ENCODE measurements at regions not wholly inside any gene's neighbourhood (a gene's known extent, or its start where the extent isn't known, plus 50 kb on each side); places are given as distances from the start of the nearest gene placed in this dataset.
"Not testable (repeated sequence)": the region's sequence is repeated elsewhere in the genome, so short reads cannot be mapped to it uniquely, and the experiment has no call there.

DNA sequence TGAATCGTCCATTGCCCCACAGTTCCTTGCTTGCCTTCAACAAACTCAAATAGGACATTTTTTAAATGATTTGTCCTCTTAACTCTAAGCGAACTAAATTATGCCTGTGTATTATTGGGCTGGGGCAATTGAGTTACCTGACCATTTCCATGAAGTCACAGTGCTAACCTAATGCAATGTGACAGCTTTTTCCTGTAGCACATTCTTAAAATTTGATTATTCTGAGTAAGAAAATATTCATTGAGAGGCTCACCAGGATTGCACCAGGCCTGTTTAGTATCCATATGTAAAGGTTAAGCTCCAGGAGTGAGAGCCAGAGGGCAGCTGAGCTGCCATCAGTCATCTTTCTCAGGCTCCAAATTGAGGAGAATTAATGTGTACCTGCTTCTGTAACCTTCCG is 90.9 kb downstream of the GPR65 start:
- Histone ChIP-seq H3K27me3 (ENCODE audit: insufficient read depth, poor library complexity, severe bottlenecking) (no peaks in the 10 kb centered on the region), H3K4me3 (replicated peaks; ENCODE audit: insufficient read depth, low read length) (no peak overlapping the region), H3K27ac (replicated peaks) (no peak overlapping the region)
- TF ChIP-seq POLR2AphosphoS5 (IDR thresholded peaks at IDR 0.05; ENCODE audit: low read depth), result no peak
- TF ChIP-seq GABPA (IDR thresholded peaks at IDR 0.05; ENCODE audit: low read depth), result no peak
- TF ChIP-seq, protein P1, sequence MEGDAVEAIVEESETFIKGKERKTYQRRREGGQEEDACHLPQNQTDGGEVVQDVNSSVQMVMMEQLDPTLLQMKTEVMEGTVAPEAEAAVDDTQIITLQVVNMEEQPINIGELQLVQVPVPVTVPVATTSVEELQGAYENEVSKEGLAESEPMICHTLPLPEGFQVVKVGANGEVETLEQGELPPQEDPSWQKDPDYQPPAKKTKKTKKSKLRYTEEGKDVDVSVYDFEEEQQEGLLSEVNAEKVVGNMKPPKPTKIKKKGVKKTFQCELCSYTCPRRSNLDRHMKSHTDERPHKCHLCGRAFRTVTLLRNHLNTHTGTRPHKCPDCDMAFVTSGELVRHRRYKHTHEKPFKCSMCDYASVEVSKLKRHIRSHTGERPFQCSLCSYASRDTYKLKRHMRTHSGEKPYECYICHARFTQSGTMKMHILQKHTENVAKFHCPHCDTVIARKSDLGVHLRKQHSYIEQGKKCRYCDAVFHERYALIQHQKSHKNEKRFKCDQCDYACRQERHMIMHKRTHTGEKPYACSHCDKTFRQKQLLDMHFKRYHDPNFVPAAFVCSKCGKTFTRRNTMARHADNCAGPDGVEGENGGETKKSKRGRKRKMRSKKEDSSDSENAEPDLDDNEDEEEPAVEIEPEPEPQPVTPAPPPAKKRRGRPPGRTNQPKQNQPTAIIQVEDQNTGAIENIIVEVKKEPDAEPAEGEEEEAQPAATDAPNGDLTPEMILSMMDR (IDR thresholded peaks at IDR 0.05; ENCODE audit: insufficient read depth, low read length), result no peak
- DNase-seq (ENCODE audit: low read depth in 1 of 2, low spot score in 1 of 2), result no peak

DNA sequence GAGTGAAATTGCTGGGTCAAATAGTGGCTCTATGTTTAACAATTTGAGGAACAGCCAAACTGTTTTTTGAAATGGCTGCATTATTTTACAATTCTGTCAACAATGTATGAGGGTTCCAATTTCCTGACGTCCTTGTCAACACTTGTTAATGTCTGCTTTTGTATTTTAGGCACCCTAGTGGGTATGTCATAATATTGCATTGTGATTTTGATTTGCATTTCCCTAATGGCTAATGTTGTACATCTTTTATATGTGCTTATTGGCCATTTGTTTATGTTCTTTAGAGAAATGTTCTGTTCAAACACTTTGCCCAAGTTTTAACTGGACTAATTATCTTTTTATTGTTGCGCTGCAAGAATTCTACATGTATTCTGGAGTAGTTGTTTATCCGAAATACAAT is 93.2 kb downstream of the GPR65 start:
- no peak for DNase-seq (ENCODE audit: low read depth in 1 of 2, low spot score in 1 of 2)
- Histone ChIP-seq H3K27me3 (ENCODE audit: insufficient read depth, poor library complexity, severe bottlenecking) (no peaks in the 10 kb centered on the region), H3K4me3 (replicated peaks; ENCODE audit: insufficient read depth, low read length) (no peak overlapping the region), H3K27ac (replicated peaks) (no peak overlapping the region)
- TF ChIP-seq, protein P1 (IDR thresholded peaks at IDR 0.05; ENCODE audit: insufficient read depth, low read length), result no peak
- TF ChIP-seq POLR2AphosphoS5 (IDR thresholded peaks at IDR 0.05; ENCODE audit: low read depth) (no peak), SPI1 (IDR thresholded peaks at IDR 0.05; ENCODE audit: borderline replicate concordance, low read depth) (no peak), GABPA (IDR thresholded peaks at IDR 0.05; ENCODE audit: low read depth) (no peak)

DNA sequence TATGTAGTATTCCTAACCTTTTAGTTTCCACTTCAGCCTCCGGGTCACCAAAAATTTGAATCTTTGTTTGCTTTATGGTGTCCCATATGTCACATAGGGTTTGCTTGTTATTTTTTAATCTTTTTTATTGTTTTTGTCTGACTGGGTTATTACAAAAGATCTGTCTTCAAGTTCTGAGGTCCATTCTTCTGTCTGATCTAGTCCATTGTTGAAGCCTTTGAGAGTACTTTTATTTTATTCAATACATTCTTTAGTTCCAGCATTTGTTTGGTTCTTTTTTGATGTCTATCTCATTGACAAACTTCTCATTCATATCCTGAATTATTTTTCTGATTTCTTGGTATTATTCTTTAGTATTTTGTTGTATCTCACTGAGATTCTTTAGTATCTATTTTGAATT is 99.8 kb downstream of the GPR65 start:
- Histone ChIP-seq H3K27me3 (ENCODE audit: insufficient read depth, poor library complexity, severe bottlenecking) (no peaks in the 10 kb centered on the region), H3K27ac (replicated peaks) (no peak overlapping the region), H3K4me3 (replicated peaks; ENCODE audit: insufficient read depth, low read length) (no peak overlapping the region)
- TF ChIP-seq GABPA (IDR thresholded peaks at IDR 0.05; ENCODE audit: low read depth) (no peak), SPI1 (IDR thresholded peaks at IDR 0.05; ENCODE audit: borderline replicate concordance, low read depth) (no peak), POLR2AphosphoS5 (IDR thresholded peaks at IDR 0.05; ENCODE audit: low read depth) (no peak)
- TF ChIP-seq, protein P2, sequence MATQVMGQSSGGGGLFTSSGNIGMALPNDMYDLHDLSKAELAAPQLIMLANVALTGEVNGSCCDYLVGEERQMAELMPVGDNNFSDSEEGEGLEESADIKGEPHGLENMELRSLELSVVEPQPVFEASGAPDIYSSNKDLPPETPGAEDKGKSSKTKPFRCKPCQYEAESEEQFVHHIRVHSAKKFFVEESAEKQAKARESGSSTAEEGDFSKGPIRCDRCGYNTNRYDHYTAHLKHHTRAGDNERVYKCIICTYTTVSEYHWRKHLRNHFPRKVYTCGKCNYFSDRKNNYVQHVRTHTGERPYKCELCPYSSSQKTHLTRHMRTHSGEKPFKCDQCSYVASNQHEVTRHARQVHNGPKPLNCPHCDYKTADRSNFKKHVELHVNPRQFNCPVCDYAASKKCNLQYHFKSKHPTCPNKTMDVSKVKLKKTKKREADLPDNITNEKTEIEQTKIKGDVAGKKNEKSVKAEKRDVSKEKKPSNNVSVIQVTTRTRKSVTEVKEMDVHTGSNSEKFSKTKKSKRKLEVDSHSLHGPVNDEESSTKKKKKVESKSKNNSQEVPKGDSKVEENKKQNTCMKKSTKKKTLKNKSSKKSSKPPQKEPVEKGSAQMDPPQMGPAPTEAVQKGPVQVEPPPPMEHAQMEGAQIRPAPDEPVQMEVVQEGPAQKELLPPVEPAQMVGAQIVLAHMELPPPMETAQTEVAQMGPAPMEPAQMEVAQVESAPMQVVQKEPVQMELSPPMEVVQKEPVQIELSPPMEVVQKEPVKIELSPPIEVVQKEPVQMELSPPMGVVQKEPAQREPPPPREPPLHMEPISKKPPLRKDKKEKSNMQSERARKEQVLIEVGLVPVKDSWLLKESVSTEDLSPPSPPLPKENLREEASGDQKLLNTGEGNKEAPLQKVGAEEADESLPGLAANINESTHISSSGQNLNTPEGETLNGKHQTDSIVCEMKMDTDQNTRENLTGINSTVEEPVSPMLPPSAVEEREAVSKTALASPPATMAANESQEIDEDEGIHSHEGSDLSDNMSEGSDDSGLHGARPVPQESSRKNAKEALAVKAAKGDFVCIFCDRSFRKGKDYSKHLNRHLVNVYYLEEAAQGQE (IDR thresholded peaks at IDR 0.05; ENCODE audit: insufficient replicate concordance, low read depth), result no peak
- TF ChIP-seq, protein P1 (IDR thresholded peaks at IDR 0.05; ENCODE audit: insufficient read depth, low read length), result no peak
- no peak for DNase-seq (ENCODE audit: low read depth in 1 of 2, low spot score in 1 of 2)

DNA sequence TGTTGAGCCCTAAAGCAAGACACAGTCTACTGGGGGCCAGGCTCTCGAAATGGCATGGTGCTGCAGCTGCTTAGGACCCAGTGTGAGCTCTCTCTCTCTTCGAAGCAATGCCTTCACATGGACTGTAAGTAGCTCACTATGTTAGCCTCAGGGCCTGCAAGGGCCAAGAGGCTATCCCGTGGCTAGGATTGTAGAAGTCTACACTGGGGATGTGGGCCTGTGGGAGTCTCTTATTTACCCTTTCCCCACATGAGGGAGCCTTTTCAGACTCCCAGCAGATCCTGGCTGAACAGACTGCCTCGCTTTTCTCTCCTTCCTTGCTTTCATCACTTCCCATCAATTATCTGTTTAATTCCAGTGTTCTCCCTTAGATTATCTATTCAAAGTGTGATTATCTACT is 101.4 kb downstream of the GPR65 start:
- DNase-seq (ENCODE audit: low read depth in 1 of 2, low spot score in 1 of 2), result no peak
- TF ChIP-seq SPI1 (IDR thresholded peaks at IDR 0.05; ENCODE audit: borderline replicate concordance, low read depth) (no peak), POLR2AphosphoS5 (IDR thresholded peaks at IDR 0.05; ENCODE audit: low read depth) (no peak), GABPA (IDR thresholded peaks at IDR 0.05; ENCODE audit: low read depth) (no peak)
- TF ChIP-seq, protein P2 (IDR thresholded peaks at IDR 0.05; ENCODE audit: insufficient replicate concordance, low read depth), result no peak
- TF ChIP-seq, protein P1 (IDR thresholded peaks at IDR 0.05; ENCODE audit: insufficient read depth, low read length), result no peak
- H3K27me3 ChIP-seq (ENCODE audit: insufficient read depth, poor library complexity, severe bottlenecking), result no peaks in the 10 kb centered on the region
- no peak overlapping the region for H3K27ac ChIP-seq (replicated peaks)
- H3K4me3 ChIP-seq (replicated peaks; ENCODE audit: insufficient read depth, low read length), result no peak overlapping the region

DNA sequence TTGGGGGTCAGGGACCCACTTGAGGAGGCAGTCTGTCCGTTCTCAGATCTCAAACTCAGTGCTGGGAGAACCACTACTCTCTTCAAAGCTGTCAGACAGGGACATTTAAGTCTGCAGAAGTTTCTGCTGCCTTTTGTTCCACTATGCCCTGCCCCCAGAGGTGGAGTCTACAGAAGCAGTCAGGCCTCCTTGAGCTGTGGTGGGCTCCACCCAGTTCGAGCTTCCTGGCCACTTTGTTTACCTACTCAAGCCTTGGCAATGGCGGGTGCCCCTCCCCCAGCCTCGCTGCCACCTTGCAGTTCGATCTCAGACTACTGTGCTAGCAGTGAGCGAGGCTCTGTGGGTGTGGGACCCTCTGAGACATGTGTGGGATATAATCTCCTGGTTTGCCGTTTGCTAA is 122.7 kb downstream of the GPR65 start:
- not testable (repeated sequence) for H3K27me3 ChIP-seq (ENCODE audit: insufficient read depth, poor library complexity, severe bottlenecking); DNase-seq (ENCODE audit: low read depth in 1 of 2, low spot score in 1 of 2)

More for the DNA sequence above, 122.7 kb downstream of the GPR65 start:
- not testable (repeated sequence) for H3K4me3 ChIP-seq (replicated peaks; ENCODE audit: insufficient read depth, low read length); H3K27ac ChIP-seq (replicated peaks)
